GM08714 (cell line): ENCODE measurements at regions not wholly inside any gene's neighbourhood (a gene's known extent, or its start where the extent isn't known, plus 50 kb on each side); places are given as distances from the start of the nearest gene placed in this dataset.

ENCODE experiments used
- H3K4me3 ChIP-seq: fragments of 200-500 bp; sonication (Bioruptor generic); 2 replicates; pipeline ENCODE4 v1.5.1; 2014; ENCODE audit warnings: mild to moderate bottlenecking, low read length, inconsistent platforms
- ZNF274 ChIP-seq: IDR thresholded peaks from 2 replicates; pipeline ENCODE4 v1.6.1; 2012; ENCODE audit warnings: mild to moderate bottlenecking, low read depth, low read length

GRCh38 chr7:94206295-94206694 lies 188.4 kb upstream of the COL1A2 start:
- H3K4me3 ChIP-seq, result no peak overlapping the region
- no peak for TF ChIP-seq ZNF274

DNA sequence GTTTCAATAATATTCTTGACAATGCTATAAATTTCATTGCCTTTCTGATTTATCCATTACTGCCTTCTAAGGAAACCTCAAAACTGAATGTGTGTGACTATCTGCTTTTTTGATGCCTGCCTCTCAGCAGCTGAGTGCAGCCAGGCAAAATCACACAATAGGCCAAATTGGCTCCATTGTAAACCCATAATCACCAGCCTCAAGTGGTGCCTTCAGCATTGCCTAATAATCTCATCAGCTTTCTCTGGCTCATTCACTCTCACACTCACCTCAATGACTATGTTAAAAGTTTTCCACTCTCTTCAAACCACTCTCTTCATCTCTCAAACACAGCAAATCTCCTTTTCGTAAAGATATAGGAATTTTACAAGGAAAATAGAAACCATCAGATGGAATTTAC lies 182.5 kb upstream of the COL1A2 start:
- H3K4me3 ChIP-seq, result no peak overlapping the region
- TF ChIP-seq ZNF274, result no peak

GRCh38 chr7:94216944-94217461 lies 177.7 kb upstream of the COL1A2 start:
- TF ChIP-seq ZNF274, result no peak

DNA sequence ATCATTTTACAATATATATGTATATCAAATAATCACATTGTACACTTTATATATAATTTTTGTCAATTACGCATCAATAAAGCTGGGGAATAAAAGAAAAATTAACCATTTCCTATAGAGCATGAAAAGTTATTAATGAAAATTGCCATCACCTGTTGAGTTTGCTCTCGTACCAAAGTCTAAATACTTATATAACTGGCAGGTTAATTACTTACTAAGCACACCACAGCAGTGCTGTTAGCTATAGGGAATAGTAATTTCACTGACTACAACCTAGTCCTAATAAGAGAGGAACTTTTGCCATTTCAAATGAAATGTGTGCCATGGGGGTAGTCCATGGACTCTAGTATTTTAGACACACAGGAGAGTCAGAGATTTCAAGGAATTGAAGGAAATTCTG lies 176.9 kb upstream of the COL1A2 start:
- TF ChIP-seq ZNF274, result no peak
- H3K4me3 ChIP-seq, result no peak overlapping the region

More at GRCh38 chr7:94216944-94217461, 177.7 kb upstream of the COL1A2 start:
- H3K4me3 ChIP-seq, result no peak overlapping the region

GRCh38 chr7:94222516-94222915 lies 172.2 kb upstream of the COL1A2 start:
- TF ChIP-seq ZNF274, result no peak

GRCh38 chr7:94223375-94224084 lies 171.2 kb upstream of the COL1A2 start:
- no peak for TF ChIP-seq ZNF274
- H3K4me3 ChIP-seq, result no peak overlapping the region

More at GRCh38 chr7:94222516-94222915, 172.2 kb upstream of the COL1A2 start:
- H3K4me3 ChIP-seq, result no peak overlapping the region

DNA sequence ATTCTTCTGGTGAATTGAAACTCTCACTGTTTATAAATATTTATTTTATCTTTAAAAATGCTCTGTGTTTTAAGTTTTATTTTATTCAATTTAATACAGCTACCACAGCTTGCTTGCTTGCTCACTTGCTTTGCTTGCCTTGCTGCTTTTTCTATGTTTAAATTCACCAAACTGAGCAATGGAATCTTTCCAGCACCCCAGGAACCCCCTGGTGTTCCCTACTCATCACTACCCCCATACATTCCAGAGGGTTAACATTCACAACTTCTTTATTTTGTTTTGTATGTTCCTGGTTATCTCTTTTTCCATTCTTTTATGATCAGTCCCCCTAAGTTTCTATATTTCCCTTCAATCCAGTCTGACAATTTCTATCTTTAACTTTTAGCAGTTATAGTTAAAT lies 166.5 kb upstream of the COL1A2 start:
- no peak for TF ChIP-seq ZNF274

DNA sequence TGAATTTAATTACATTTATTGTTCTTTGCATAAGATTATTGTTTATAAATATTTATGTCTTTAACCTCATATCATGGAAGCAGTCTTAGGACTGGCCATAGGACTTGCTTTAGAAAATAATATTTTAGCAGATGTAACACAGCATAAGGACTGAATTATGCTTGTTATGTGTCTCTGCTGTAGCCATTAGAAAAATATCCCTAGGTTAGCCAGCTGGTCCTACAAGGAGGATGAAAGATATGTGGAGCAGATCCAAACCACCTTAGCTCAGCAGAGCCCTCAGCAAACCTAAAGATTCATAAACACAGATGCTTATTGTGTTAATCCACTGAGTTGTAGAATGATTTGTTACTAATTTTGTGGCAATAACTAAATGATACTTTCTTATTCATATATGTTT lies 166.0 kb upstream of the COL1A2 start:
- no peak for TF ChIP-seq ZNF274
- H3K4me3 ChIP-seq, result no peak overlapping the region

More for the DNA sequence above, 166.5 kb upstream of the COL1A2 start:
- no peak overlapping the region for H3K4me3 ChIP-seq

DNA sequence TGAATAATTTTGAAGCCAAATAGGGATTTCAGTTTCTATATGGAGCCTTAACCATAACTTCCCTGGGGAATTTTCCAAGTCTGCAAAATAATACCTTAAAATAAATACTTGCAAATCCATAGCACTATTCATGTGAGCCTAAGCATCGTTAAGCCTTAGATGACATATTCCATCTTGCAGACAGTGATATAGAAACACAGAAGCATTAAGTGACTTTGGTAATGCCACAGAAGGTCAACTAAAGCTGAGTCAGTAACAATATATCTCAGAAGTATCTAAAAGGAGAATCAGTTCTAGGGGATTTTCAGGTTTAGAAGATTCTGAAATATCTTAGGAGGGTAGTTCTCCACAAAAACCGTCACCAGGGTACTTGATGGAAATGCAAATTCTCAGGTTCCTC lies 163.4 kb upstream of the COL1A2 start:
- TF ChIP-seq ZNF274, result no peak
- no peak overlapping the region for H3K4me3 ChIP-seq

DNA sequence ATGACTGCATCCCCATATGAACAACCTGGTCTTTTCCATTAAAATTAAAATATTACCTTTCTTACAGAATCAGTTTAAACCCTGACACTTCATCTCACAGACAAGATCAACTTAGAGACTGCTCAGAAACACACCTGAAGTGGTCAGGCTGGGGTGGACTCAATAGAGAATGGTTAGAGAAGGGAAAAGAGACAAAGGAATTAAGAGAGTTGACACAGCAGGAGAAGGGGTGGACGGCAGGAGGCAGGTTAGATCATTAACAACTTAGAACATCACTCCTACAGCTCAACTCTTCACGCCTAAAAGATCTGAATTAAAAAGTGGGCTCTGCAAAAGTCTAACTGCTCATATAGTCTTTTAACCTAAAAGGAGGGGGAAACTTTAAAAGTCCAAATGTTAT lies 157.7 kb upstream of the COL1A2 start:
- TF ChIP-seq ZNF274, result no peak
- no peak overlapping the region for H3K4me3 ChIP-seq

DNA sequence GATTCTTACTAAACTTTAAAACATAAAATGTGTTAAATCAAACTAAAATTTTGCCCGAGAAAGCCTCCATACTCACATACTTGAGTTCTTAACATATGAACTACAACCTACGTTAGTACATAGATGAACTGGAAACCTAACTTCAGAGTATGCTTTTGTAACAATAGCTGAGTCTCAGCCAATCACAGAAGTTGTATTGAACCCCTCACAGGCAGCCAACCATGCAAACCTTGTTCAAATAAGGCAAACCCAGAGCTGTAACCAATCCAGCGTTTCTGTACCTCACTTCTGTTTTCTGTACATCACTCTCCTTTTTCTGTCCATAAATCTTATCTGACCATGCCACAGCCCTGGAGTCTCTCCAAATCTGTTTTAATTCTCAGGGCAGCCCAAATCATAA lies 157.3 kb upstream of the COL1A2 start:
- H3K4me3 ChIP-seq, result no peak overlapping the region
- no peak for TF ChIP-seq ZNF274

GRCh38 chr7:94239661-94240234 lies 154.9 kb upstream of the COL1A2 start:
- TF ChIP-seq ZNF274, result no peak
- H3K4me3 ChIP-seq, result no peak overlapping the region

- no peak for TF ChIP-seq ZNF274
- H3K4me3 ChIP-seq, result no peak overlapping the region
These were observed 153.8 kb upstream of the COL1A2 start for GRCh38 chr7:94240902-94241301.

DNA sequence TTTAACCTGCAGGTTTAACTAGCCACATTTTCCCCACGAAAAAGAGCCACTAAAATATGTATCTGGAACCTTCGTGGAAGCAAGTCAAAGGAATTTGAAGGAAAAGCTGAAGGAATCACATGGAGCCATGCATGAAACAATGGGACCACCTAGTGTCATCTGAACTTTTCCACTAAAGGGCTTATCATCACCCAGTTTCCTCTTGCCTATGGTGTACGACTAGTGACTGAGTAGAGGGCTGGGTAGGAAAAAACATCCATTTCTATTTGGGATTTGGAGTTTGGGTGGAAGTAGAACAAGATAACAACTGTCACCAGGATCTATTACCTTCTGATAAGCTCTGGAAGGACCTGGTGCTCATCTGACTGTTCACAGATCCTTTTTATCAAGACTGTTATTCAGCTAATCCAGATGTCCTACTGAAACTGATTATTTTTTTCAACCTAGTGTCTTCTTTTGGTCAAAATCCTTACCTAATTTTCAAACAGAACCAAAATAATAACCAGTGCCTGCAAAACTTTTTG lies 153.2 kb upstream of the COL1A2 start:
- no peak overlapping the region for H3K4me3 ChIP-seq
- TF ChIP-seq ZNF274, result no peak

DNA sequence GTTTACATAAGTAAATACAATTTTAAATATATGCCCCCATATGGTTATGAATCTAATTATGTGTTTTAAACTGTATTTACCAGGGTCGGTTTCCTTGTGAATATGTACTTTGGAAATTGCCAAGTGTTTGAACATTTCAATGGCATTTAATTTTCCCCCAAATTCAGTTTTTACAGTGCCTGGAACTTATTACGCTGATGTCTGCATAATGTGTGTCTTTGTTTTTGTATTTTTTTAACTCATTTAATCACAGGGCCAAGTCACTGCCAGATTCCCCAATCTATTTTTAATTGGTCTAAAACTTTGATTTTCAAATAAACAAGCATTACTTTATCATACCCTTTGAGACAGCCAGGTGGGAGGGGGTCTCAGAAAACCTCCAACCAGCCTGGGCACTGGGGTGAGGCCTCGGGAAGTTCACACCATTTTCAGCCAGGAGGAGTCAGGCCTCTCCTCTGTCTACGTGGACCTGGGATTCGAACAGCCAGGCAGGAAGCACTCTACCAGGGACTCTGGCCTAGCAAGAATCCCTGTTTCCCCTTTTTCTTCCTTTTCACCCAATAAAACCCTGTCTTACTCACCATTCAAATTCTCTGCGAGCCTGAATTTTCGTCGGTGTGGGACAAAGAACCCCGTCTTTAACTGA lies 151.5 kb upstream of the COL1A2 start:
- no peak for TF ChIP-seq ZNF274
- H3K4me3 ChIP-seq, result no peak overlapping the region

GRCh38 chr7:94244760-94245159 lies 149.9 kb upstream of the COL1A2 start:
- no peak overlapping the region for H3K4me3 ChIP-seq
- TF ChIP-seq ZNF274, result no peak
